ENCODE measurements at regions not wholly inside any gene's neighbourhood (a gene's known extent, or its start where the extent isn't known, plus 50 kb on each side); places are given as distances from the start of the nearest gene placed in this dataset.
"Not testable (repeated sequence)": the region's sequence is repeated elsewhere in the genome, so short reads cannot be mapped to it uniquely, and the experiment has no call there.

- no peak for DNase-seq
- Histone ChIP-seq H3K9me3 (no peaks in the 10 kb centered on the region), H3K4me3 (replicated peaks in 1 of 3) (no peak overlapping the region), H3K27ac (no peak overlapping the region), H3K4me1 (peaks cover 2 to 20% of the 10 kb centered on the region in 2 donors), H3K36me3 (no peaks in the 10 kb centered on the region), H3K27me3 (no peaks in the 10 kb centered on the region)
- intact Hi-C loops (cut with DNase I) = no loop called here
- 87 to 93% methylated on average over 9 to 11 of the region's 11 CpGs for WGBS, 2 donors
- TF ChIP-seq POLR2A (IDR thresholded peaks at IDR 0.05) (no peak), CTCF (IDR thresholded peaks at IDR 0.05) (no peak)
These were observed 165.3 kb upstream of the GSE1 start for GRCh38 chr16:85447693-85448313.

GRCh38 chr16:85448557-85449190 is 164.4 kb upstream of the GSE1 start:
- Histone ChIP-seq H3K4me3 (replicated peaks in 1 of 3) (no peak overlapping the region), H3K27me3 (no peaks in the 10 kb centered on the region), H3K36me3 (no peaks in the 10 kb centered on the region), H3K9me3 (no peaks in the 10 kb centered on the region), H3K4me1 (peaks cover 8 to 29% of the 10 kb centered on the region in 2 donors), H3K27ac (no peak overlapping the region)
- 61 to 74% methylated on average over 14 to 30 of the region's 30 CpGs for WGBS, 2 donors
- no peak for DNase-seq
- TF ChIP-seq POLR2A (IDR thresholded peaks at IDR 0.05) (no peak), CTCF (IDR thresholded peaks at IDR 0.05) (no peak)
- intact Hi-C loops (cut with DNase I) = no loop called here

- 88% methylated on average over 15 to 19 of the region's 20 CpGs for WGBS, 2 donors
- intact Hi-C loops (cut with DNase I) = no loop called here
- no peaks in the 10 kb centered on the region for H3K36me3 ChIP-seq
- TF ChIP-seq CTCF (IDR thresholded peaks at IDR 0.05) = no peak
- TF ChIP-seq POLR2A (IDR thresholded peaks at IDR 0.05) = no peak
- H3K27me3 ChIP-seq = no peaks in the 10 kb centered on the region
- no peaks in the 10 kb centered on the region for H3K9me3 ChIP-seq
- no peak for DNase-seq
- no peak overlapping the region for H3K27ac ChIP-seq
- H3K4me1 ChIP-seq = peaks cover 8 to 31% of the 10 kb centered on the region in 2 donors
- H3K4me3 ChIP-seq (replicated peaks in 1 of 3) = no peak overlapping the region
These were observed 163.8 kb upstream of the GSE1 start for GRCh38 chr16:85449191-85449884.

GRCh38 chr16:85449885-85450245 is 163.3 kb upstream of the GSE1 start:
- no peak overlapping the region for H3K27ac ChIP-seq
- WGBS, 2 donors = 84 to 85% methylated on average over 7 of the region's 7 CpGs
- no peaks in the 10 kb centered on the region for H3K36me3 ChIP-seq
- intact Hi-C loops (cut with DNase I) = no loop called here
- peaks cover 8 to 28% of the 10 kb centered on the region in 2 donors for H3K4me1 ChIP-seq
- no peak for DNase-seq
- no peak for TF ChIP-seq POLR2A (IDR thresholded peaks at IDR 0.05)
- no peak for TF ChIP-seq CTCF (IDR thresholded peaks at IDR 0.05)
- H3K4me3 ChIP-seq (replicated peaks in 1 of 3) = no peak overlapping the region
- no peaks in the 10 kb centered on the region for H3K9me3 ChIP-seq
- H3K27me3 ChIP-seq = no peaks in the 10 kb centered on the region

- H3K27ac ChIP-seq; DNase-seq; intact Hi-C loops (cut with DNase I); H3K27me3 ChIP-seq; H3K4me3 ChIP-seq (replicated peaks in 1 of 3); H3K36me3 ChIP-seq; H3K9me3 ChIP-seq: not testable (repeated sequence)
- H3K4me1 ChIP-seq = peaks cover 8 to 16% of the 10 kb centered on the region in 2 donors
- 76 to 90% methylated on average over 5 to 9 of the region's 11 CpGs for WGBS, 2 donors
These were observed 162.0 kb upstream of the GSE1 start for GRCh38 chr16:85451142-85451541.

All from thyroid gland (tissue), 4 donors.